Neural crest cell (in vitro differentiated cells): ENCODE measurements at regions not wholly inside any gene's neighbourhood (a gene's known extent, or its start where the extent isn't known, plus 50 kb on each side); places are given as distances from the start of the nearest gene placed in this dataset.
"Not testable (repeated sequence)": the region's sequence is repeated elsewhere in the genome, so short reads cannot be mapped to it uniquely, and the experiment has no call there.

ENCODE experiments used
- DNase-seq: peaks from one replicate; pipeline ENCODE4 v3.0.0; 2021; ENCODE audit warnings: low read depth, mixed read lengths, low spot score
- H3K27ac Mint-ChIP-seq: one replicate; pipeline ENCODE4 v1.8.0; 2021; ENCODE audit warnings: mild to moderate bottlenecking, mixed read lengths; ENCODE audit not compliant: unreplicated experiment
- H3K27me3 Mint-ChIP-seq: 2 replicates; pipeline ENCODE4 v1.8.0; 2021; ENCODE audit warnings: low read depth, mild to moderate bottlenecking, mixed read lengths
- H3K36me3 Mint-ChIP-seq: 2 replicates; pipeline ENCODE4 v1.8.0; 2021; ENCODE audit warnings: low read depth, mild to moderate bottlenecking, mixed read lengths
- H3K4me1 Mint-ChIP-seq: 2 replicates; pipeline ENCODE4 v1.8.0; 2021; ENCODE audit warnings: mixed read lengths
- H3K4me3 Mint-ChIP-seq: one replicate; pipeline ENCODE4 v1.8.0; 2021; ENCODE audit warnings: mild to moderate bottlenecking, mixed read lengths
- H3K9me3 Mint-ChIP-seq: 2 replicates; pipeline ENCODE4 v1.8.0; 2021; ENCODE audit warnings: mixed read lengths
- CTCF ChIP-seq: fragments of 200-600 bp; sonication (generic); conservative IDR thresholded peaks from 2 replicates; pipeline ENCODE4 v1.5.0; 2021; ENCODE audit warnings: antibody characterized with exemption, mild to moderate bottlenecking

GRCh38 chr11:92053216-92053615, 171.4 kb upstream of the FAT3 start:
- DNase-seq = no peak
- TF ChIP-seq CTCF = no peak
- H3K4me1 Mint-ChIP-seq = peaks cover 11% of the 10 kb centered on the region
- no peak overlapping the region for H3K4me3 Mint-ChIP-seq
- H3K27ac Mint-ChIP-seq = no peak overlapping the region
- H3K9me3 Mint-ChIP-seq = no peaks in the 10 kb centered on the region
- no peaks in the 10 kb centered on the region for H3K36me3 Mint-ChIP-seq
- no peaks in the 10 kb centered on the region for H3K27me3 Mint-ChIP-seq

GRCh38 chr11:92050305-92050704, 174.3 kb upstream of the FAT3 start:
- Mint-ChIP-seq H3K27ac (no peak overlapping the region), H3K4me3 (no peak overlapping the region), H3K27me3 (no peaks in the 10 kb centered on the region), H3K9me3 (no peaks in the 10 kb centered on the region), H3K36me3 (no peaks in the 10 kb centered on the region), H3K4me1 (peaks cover 13% of the 10 kb centered on the region)
- TF ChIP-seq CTCF = no peak
- no peak for DNase-seq

- Mint-ChIP-seq H3K27ac (no peak overlapping the region), H3K4me1 (peaks cover 16% of the 10 kb centered on the region), H3K27me3 (no peaks in the 10 kb centered on the region), H3K4me3 (no peak overlapping the region), H3K9me3 (no peaks in the 10 kb centered on the region), H3K36me3 (no peaks in the 10 kb centered on the region)
- TF ChIP-seq CTCF = no peak
- no peak for DNase-seq
These were observed 176.2 kb upstream of the FAT3 start for GRCh38 chr11:92048415-92048814.

GRCh38 chr11:92046103-92046502, 178.5 kb upstream of the FAT3 start:
- no peaks in the 10 kb centered on the region for H3K27me3 Mint-ChIP-seq
- no peaks in the 10 kb centered on the region for H3K9me3 Mint-ChIP-seq
- H3K36me3 Mint-ChIP-seq = no peaks in the 10 kb centered on the region
- DNase-seq = no peak
- TF ChIP-seq CTCF = no peak
- H3K27ac Mint-ChIP-seq = no peak overlapping the region
- H3K4me3 Mint-ChIP-seq = no peak overlapping the region
- H3K4me1 Mint-ChIP-seq = peaks cover 16% of the 10 kb centered on the region

GRCh38 chr11:92045301-92045700, 179.3 kb upstream of the FAT3 start:
- H3K4me1 Mint-ChIP-seq = peaks cover 16% of the 10 kb centered on the region
- no peak for DNase-seq
- no peak overlapping the region for H3K4me3 Mint-ChIP-seq
- no peak for TF ChIP-seq CTCF
- no peaks in the 10 kb centered on the region for H3K9me3 Mint-ChIP-seq
- H3K27me3 Mint-ChIP-seq = no peaks in the 10 kb centered on the region
- H3K27ac Mint-ChIP-seq = no peak overlapping the region
- H3K36me3 Mint-ChIP-seq = no peaks in the 10 kb centered on the region

GRCh38 chr11:92035488-92035887, 189.1 kb upstream of the FAT3 start:
- no peak for DNase-seq
- no peaks in the 10 kb centered on the region for H3K9me3 Mint-ChIP-seq
- H3K36me3 Mint-ChIP-seq = no peaks in the 10 kb centered on the region
- no peak overlapping the region for H3K27ac Mint-ChIP-seq
- no peak for TF ChIP-seq CTCF
- H3K4me3 Mint-ChIP-seq = no peak overlapping the region
- H3K4me1 Mint-ChIP-seq = no peaks in the 10 kb centered on the region
- no peaks in the 10 kb centered on the region for H3K27me3 Mint-ChIP-seq

GRCh38 chr11:92027136-92027535, 197.5 kb upstream of the FAT3 start:
- not testable (repeated sequence) for H3K4me1 Mint-ChIP-seq, H3K36me3 Mint-ChIP-seq, H3K27ac Mint-ChIP-seq, DNase-seq, H3K27me3 Mint-ChIP-seq, H3K9me3 Mint-ChIP-seq
- peak overlapping the region; percentile 66 for H3K4me3 Mint-ChIP-seq
